Astrocyte (in vitro differentiated cells and primary cell): ENCODE measurements at regions not wholly inside any gene's neighbourhood (a gene's known extent, or its start where the extent isn't known, plus 50 kb on each side); places are given as distances from the start of the nearest gene placed in this dataset.

Source experiments
- CTCF ChIP-seq: IDR thresholded peaks from 2 replicates; pipeline ENCODE4 v1.5.1; 2011; ENCODE audit warnings: low read depth, mild to moderate bottlenecking, inconsistent platforms, low read length, moderate library complexity; ENCODE audit not compliant: insufficient read depth
- EZH2 ChIP-seq: IDR thresholded peaks from 2 replicates; pipeline ENCODE4 v1.6.1; 2012; ENCODE audit warnings: mild to moderate bottlenecking, low read length, inconsistent platforms; ENCODE audit not compliant: insufficient read depth

GRCh38 chr5:3006961-3007551, 255.6 kb upstream of the IRX2 start:
- TF ChIP-seq CTCF (no peak), EZH2 (no peak)
